Brain microvascular endothelial cell (primary cell): ENCODE measurements at regions not wholly inside any gene's neighbourhood (a gene's known extent, or its start where the extent isn't known, plus 50 kb on each side); places are given as distances from the start of the nearest gene placed in this dataset.
A peak's percentile ranks its signal among the peaks of the same experiment; 100 is the strongest.

ENCODE experiments used
- DNase-seq: peaks from one replicate; pipeline ENCODE4 v3.0.0-alpha.2; 2020
- H3K27ac ChIP-seq: fragments of 250-450 bp; sonication (Bioruptor Pico); 2 replicates; pipeline ENCODE4 v1.5.1; 2020; ENCODE audit warnings: mild to moderate bottlenecking, moderate library complexity
- H3K27me3 ChIP-seq: fragments of 250-450 bp; sonication (Bioruptor Pico); replicated peaks from 2 replicates; pipeline ENCODE4 v1.5.1; 2020; ENCODE audit warnings: mild to moderate bottlenecking
- H3K36me3 ChIP-seq: fragments of 250-450 bp; sonication (Bioruptor Pico); replicated peaks from 2 replicates; pipeline ENCODE4 v1.5.1; 2020; ENCODE audit warnings: mild to moderate bottlenecking
- H3K4me3 ChIP-seq: 2 replicates; pipeline ENCODE4 v1.5.1; 2011; ENCODE audit warnings: low read depth, mild to moderate bottlenecking, control low read depth, low read length, moderate library complexity
- in situ Hi-C: cut with HindIII; loops from 2 replicates; pipeline ENCODE4 v1.10.0; 2017; ENCODE audit warnings: low sequenced_read_pairs, low pct_ligation_motif_present
- TF ChIP-seq, protein P1 (sequence below): IDR thresholded peaks from 2 replicates; pipeline ENCODE4 v1.5.1; 2011; ENCODE audit warnings: low read depth, mild to moderate bottlenecking, moderate library complexity, low read length, control low read depth, inconsistent platforms; ENCODE audit errors: missing control alignments

DNA sequence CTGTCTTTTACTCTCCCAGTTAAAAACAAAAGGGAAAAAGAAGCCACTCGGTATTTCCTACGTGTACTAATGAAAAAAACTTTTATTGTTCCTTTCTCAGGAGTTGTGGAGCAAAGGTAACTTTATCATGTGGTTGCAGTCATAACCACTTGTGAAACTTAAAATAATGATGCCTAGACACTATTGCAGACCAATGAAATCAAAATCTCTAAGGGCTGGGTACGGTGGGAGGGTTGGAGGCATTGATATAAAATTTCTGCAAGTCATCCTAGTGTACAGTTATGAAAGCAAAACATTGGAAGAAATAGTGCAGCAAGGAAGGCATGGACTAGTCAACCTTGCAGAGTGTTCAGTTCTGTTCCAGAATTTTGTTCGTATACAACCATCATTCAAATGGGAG is 808.8 kb downstream of the TUSC7 start:
- H3K36me3 ChIP-seq = no peaks in the 10 kb centered on the region
- no peak for DNase-seq
- H3K4me3 ChIP-seq = no peak overlapping the region
- H3K27ac ChIP-seq = no peak overlapping the region
- in situ Hi-C loops = no loop called here
- no peaks in the 10 kb centered on the region for H3K27me3 ChIP-seq
- TF ChIP-seq, protein P1, sequence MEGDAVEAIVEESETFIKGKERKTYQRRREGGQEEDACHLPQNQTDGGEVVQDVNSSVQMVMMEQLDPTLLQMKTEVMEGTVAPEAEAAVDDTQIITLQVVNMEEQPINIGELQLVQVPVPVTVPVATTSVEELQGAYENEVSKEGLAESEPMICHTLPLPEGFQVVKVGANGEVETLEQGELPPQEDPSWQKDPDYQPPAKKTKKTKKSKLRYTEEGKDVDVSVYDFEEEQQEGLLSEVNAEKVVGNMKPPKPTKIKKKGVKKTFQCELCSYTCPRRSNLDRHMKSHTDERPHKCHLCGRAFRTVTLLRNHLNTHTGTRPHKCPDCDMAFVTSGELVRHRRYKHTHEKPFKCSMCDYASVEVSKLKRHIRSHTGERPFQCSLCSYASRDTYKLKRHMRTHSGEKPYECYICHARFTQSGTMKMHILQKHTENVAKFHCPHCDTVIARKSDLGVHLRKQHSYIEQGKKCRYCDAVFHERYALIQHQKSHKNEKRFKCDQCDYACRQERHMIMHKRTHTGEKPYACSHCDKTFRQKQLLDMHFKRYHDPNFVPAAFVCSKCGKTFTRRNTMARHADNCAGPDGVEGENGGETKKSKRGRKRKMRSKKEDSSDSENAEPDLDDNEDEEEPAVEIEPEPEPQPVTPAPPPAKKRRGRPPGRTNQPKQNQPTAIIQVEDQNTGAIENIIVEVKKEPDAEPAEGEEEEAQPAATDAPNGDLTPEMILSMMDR = no peak

DNA sequence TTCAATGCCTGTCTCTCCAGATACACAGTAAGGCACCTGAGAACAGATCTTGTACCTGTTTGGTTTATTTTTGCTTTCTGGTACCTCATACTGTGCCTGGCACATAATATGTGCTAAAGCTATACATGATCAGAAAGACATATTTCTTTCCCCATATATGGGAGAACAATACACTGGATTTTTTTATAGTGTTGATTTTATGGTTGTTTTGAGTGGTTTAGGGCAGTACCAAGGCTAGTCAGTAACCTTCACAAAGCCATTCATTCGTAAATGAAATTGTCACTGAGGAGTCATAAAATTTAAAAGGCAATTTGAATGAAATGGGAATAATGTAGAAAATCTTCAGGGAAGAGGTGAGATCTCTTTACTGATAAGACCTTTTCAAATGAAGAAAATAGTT is 810.2 kb downstream of the TUSC7 start:
- Histone ChIP-seq H3K27ac (no peak overlapping the region), H3K36me3 (no peaks in the 10 kb centered on the region), H3K27me3 (no peaks in the 10 kb centered on the region), H3K4me3 (no peak overlapping the region)
- TF ChIP-seq, protein P1 = no peak
- DNase-seq = no peak
- in situ Hi-C loops = no loop called here

DNA sequence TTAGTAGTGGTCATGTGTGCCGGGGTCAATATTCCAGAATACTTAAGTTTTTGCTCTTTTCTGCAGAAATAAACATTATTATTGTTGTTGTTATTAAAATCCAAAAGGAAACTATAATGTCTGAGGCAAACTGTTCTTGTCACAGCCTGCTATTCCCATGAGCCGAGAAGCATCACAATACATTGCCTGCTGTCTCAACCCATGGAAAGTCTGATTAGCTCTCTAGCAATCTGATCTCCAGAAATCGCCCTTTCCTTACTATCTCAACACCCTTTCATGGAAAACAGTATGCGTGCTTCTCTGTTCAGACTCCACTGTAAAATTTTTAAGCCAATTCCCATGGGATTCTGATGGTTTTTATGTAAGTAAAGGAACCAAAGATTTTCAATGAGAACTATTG is 811.0 kb downstream of the TUSC7 start:
- Histone ChIP-seq H3K27me3 (no peaks in the 10 kb centered on the region), H3K27ac (no peak overlapping the region), H3K36me3 (no peaks in the 10 kb centered on the region), H3K4me3 (no peak overlapping the region)
- no peak for DNase-seq
- in situ Hi-C loops = no loop called here
- TF ChIP-seq, protein P1 = no peak

DNA sequence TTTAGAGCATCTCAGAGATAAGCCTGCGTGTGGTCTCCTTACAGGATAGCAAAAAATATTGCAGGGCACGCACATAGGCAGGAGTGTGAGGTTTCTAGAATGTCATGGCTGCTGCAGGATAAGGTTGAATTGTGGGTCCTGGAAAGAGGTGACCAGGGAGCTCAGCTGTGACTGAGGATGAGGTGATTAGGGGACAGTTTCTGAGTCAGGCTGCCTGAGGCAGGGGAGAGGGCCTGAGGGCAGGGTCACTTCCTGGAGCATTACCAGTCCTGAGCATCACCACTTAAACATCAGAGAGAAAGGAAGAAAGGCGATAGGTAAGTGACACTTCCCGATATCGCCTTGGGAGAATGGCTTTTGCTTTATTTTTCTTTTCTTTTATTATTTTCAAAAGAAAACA is 813.8 kb downstream of the TUSC7 start:
- Histone ChIP-seq H3K27me3 (no peaks in the 10 kb centered on the region), H3K4me3 (no peak overlapping the region), H3K27ac (no peak overlapping the region), H3K36me3 (no peaks in the 10 kb centered on the region)
- TF ChIP-seq, protein P1 = no peak
- DNase-seq = no peak
- in situ Hi-C loops = no loop called here

DNA sequence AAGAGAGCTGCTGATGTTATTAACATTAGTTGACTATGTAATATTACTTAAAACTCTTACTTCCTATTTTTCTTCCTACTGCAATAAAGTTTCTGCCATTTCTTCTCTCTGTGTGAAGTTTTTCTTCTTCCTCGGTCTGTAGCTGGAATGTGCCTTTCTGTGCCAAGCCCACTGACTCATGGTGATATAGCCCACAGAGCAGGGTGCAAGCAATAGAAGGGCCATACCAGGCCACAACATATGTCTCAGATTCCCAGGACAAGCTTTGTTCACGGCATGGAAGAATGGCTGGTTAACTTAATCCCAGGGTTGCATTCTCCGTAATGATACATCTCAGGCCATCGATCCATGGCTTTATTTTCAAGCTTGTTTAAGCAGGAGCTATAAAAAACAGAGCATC is 815.3 kb downstream of the TUSC7 start:
- TF ChIP-seq, protein P1 = no peak
- H3K27ac ChIP-seq = no peak overlapping the region
- peak; percentile 53 for DNase-seq
- in situ Hi-C loops = no loop called here
- no peak overlapping the region for H3K4me3 ChIP-seq
- H3K27me3 ChIP-seq = no peaks in the 10 kb centered on the region
- H3K36me3 ChIP-seq = no peaks in the 10 kb centered on the region

DNA sequence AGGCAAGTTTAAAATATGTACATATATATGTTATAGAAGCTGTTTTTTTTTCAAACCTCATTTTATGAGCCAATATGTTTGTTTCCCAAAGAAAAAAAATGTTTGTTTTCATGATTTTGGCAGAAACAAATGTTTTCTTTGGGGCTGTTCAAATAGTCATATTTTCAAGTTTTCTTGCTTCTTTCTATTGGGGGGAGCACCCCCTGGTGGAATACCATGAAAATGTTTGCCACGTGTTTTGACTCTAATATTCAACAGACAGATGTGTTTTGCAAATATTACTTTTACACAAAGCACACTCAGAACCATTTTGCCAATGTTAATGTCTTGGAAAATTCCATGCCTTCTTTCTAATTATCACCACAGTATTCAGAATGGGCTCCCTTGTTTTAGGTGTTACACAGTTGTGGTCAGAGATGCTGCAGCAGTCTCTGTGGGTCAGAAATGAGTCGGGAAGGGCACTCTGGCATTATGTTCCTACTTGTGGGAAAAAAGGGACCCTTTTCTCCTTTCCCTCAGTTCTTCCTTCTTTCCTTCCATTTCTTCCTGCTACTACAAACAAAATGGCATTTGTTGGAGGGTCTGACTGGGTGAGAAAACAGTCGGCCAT is 817.0 kb downstream of the TUSC7 start:
- TF ChIP-seq, protein P1 = peak; percentile 59
- no peaks in the 10 kb centered on the region for H3K36me3 ChIP-seq
- no peak overlapping the region for H3K27ac ChIP-seq
- DNase-seq = peak; percentile 34
- no peak overlapping the region for H3K4me3 ChIP-seq
- no peaks in the 10 kb centered on the region for H3K27me3 ChIP-seq
- in situ Hi-C loops = no loop called here
